ENCODE measurements at regions not wholly inside any gene's neighbourhood (a gene's known extent, or its start where the extent isn't known, plus 50 kb on each side); places are given as distances from the start of the nearest gene placed in this dataset.

DNA sequence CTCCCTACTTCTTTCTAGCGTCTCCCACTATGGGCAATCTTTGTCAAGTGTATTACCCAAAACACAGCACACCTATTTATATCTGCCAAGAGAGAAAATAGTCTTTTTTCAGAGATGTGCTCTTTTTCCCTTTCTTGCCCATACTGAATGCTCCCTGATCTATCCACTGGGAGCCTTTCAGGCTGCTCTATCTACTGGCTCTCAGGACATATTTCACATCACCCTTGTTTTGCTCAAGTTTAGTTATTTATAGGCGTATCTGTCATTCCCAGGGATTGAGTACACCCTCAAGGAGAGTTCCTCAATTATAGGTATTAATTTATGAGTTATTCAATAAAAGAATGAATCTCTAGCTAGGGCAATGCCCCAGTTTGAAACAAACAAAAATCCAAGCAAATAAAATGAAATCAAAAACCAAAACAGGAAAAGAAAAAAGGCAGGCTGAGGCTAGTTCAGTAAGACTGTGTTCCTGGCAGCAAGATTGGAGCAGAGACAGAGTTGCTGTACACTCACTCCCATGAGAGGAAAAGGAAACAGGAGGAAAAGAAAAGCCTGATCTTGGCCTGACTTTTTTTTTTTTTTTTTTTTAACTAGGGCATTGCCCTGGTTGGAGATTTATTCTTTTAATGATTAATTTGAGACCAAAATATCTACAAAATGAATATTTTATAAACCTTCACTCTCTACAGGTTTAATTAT, 665.9 kb upstream of the PCDH15 start:
- DNase-seq (ENCODE audit: low spot score): no peak
- no peak for TF ChIP-seq CTCF (IDR thresholded peaks at IDR 0.05; ENCODE audit: extremely low read depth, insufficient read depth, missing control alignments)
- in situ Hi-C loops (cut with MboI; ENCODE audit: low pct_unique_long_range_greater_than_20kb, low sequenced_read_pairs, unreplicated experiment): no loop called here

DNA sequence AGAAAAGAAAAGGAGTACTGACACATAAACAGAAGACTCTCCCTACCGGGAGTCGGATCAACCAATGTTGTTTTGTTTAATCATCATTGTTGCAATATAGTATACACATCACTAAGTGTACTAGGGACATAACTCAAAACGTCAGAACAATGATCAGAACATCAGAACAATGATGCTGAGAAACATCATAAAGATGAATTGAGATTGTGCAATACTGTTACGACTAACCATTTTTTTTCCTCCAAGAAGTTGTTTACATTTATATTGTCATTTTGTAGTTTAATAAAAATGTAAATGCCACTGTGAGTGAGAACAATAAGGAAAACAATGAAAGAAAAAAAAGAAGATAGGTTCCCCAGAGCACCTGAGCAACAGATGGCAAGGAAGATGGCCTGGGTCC, 663.1 kb upstream of the PCDH15 start:
- DNase-seq (ENCODE audit: low spot score): no peak
- in situ Hi-C loops (cut with MboI; ENCODE audit: low pct_unique_long_range_greater_than_20kb, low sequenced_read_pairs, unreplicated experiment): no loop called here

GRCh38 chr10:55460008-55460407, 659.0 kb upstream of the PCDH15 start:
- TF ChIP-seq CTCF (IDR thresholded peaks at IDR 0.05; ENCODE audit: extremely low read depth, insufficient read depth, missing control alignments): no peak
- in situ Hi-C loops (cut with MboI; ENCODE audit: low pct_unique_long_range_greater_than_20kb, low sequenced_read_pairs, unreplicated experiment): no loop called here

More for the DNA sequence above, 663.1 kb upstream of the PCDH15 start:
- TF ChIP-seq CTCF (IDR thresholded peaks at IDR 0.05; ENCODE audit: extremely low read depth, insufficient read depth, missing control alignments): no peak

GRCh38 chr10:55449981-55450380, 649.0 kb upstream of the PCDH15 start:
- no peak for TF ChIP-seq CTCF (IDR thresholded peaks at IDR 0.05; ENCODE audit: extremely low read depth, insufficient read depth, missing control alignments)
- DNase-seq (ENCODE audit: low spot score): no peak
- in situ Hi-C loops (cut with MboI; ENCODE audit: low pct_unique_long_range_greater_than_20kb, low sequenced_read_pairs, unreplicated experiment): no loop called here

More at GRCh38 chr10:55460008-55460407, 659.0 kb upstream of the PCDH15 start:
- no peak for DNase-seq (ENCODE audit: low spot score)

DNA sequence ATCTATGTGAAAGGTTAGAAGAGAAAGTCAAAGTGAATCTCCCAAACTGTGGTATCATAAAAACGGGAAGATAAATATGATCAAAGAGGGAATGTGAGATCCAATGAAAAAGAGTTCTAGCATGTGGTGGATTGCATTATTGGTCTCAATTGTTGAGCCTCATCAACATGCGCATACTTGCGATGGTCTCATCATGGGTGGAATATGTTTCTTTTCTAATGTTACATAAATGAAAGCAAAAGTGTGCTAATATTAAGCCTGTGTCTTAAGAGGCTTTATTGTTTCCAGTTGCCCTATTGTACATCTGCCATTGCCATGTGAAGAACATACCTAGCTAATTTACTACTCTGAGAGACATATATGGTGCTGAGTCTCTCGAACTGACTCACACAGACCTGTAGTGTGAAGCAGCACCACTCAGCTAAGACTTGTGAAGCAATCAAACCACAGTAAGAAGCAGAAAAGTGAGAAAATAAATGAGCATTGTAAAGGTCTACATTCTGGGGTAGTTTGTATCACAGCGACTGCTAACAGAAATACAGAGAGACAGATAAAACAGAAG, 645.5 kb upstream of the PCDH15 start:
- DNase-seq (ENCODE audit: low spot score): no peak
- in situ Hi-C loops (cut with MboI; ENCODE audit: low pct_unique_long_range_greater_than_20kb, low sequenced_read_pairs, unreplicated experiment): no loop called here

GRCh38 chr10:55441777-55442176, 640.7 kb upstream of the PCDH15 start:
- TF ChIP-seq CTCF (IDR thresholded peaks at IDR 0.05; ENCODE audit: extremely low read depth, insufficient read depth, missing control alignments): no peak
- DNase-seq (ENCODE audit: low spot score): no peak
- in situ Hi-C loops (cut with MboI; ENCODE audit: low pct_unique_long_range_greater_than_20kb, low sequenced_read_pairs, unreplicated experiment): no loop called here

More for the DNA sequence above, 645.5 kb upstream of the PCDH15 start:
- no peak for TF ChIP-seq CTCF (IDR thresholded peaks at IDR 0.05; ENCODE audit: extremely low read depth, insufficient read depth, missing control alignments)

Measured in GM13977 (cell line).